Mesothelial cell of epicardium (in vitro differentiated cells): ENCODE measurements at regions not wholly inside any gene's neighbourhood (a gene's known extent, or its start where the extent isn't known, plus 50 kb on each side); places are given as distances from the start of the nearest gene placed in this dataset.

Experiments used
- DNase-seq, 2 experiments: peaks; one replicate each; pipeline ENCODE4 v3.0.0; 2021; ENCODE audit warnings: low spot score in 2 of 2; ENCODE audit not compliant: unreplicated experiment in 2 of 2
- H3K27ac Mint-ChIP-seq: 2 replicates; pipeline ENCODE4 v1.8.0; 2021; ENCODE audit warnings: mixed read lengths
- H3K27me3 Mint-ChIP-seq: 2 replicates; pipeline ENCODE4 v1.8.0; 2021; ENCODE audit warnings: low read depth, mixed read lengths
- H3K36me3 Mint-ChIP-seq: 2 replicates; pipeline ENCODE4 v1.8.0; 2021; ENCODE audit warnings: mixed read lengths
- H3K4me1 Mint-ChIP-seq: 2 replicates; pipeline ENCODE4 v1.8.0; 2021; ENCODE audit warnings: mixed read lengths
- H3K4me3 Mint-ChIP-seq: 2 replicates; pipeline ENCODE4 v1.8.0; 2021; ENCODE audit warnings: mild to moderate bottlenecking, moderate library complexity, mixed read lengths
- H3K9me3 Mint-ChIP-seq: 2 replicates; pipeline ENCODE4 v1.8.0; 2021; ENCODE audit warnings: mixed read lengths
- CTCF ChIP-seq: fragments of 200-600 bp; sonication (generic); IDR thresholded peaks from one replicate; pipeline ENCODE4 v1.5.0; 2021; ENCODE audit warnings: antibody characterized with exemption; ENCODE audit not compliant: unreplicated experiment

- Mint-ChIP-seq H3K9me3 (peaks cover 4% of the 10 kb centered on the region), H3K36me3 (no peaks in the 10 kb centered on the region), H3K4me1 (peaks cover 25% of the 10 kb centered on the region), H3K27ac (peak overlapping the region; percentile 8), H3K27me3 (peaks cover 58% of the 10 kb centered on the region), H3K4me3 (no peak overlapping the region)
- peak; percentile 28 to 53 for DNase-seq
- no peak for TF ChIP-seq CTCF
Observed at GRCh38 chr16:49910541-49911071, 54.7 kb upstream of the ZNF423 start.

GRCh38 chr16:49911430-49911829 is 55.5 kb upstream of the ZNF423 start:
- peaks cover 4% of the 10 kb centered on the region for H3K9me3 Mint-ChIP-seq
- no peak for DNase-seq
- H3K4me1 Mint-ChIP-seq = peaks cover 25% of the 10 kb centered on the region
- no peak overlapping the region for H3K4me3 Mint-ChIP-seq
- no peak overlapping the region for H3K27ac Mint-ChIP-seq
- TF ChIP-seq CTCF = no peak
- no peaks in the 10 kb centered on the region for H3K36me3 Mint-ChIP-seq
- H3K27me3 Mint-ChIP-seq = peaks cover 58% of the 10 kb centered on the region

- Mint-ChIP-seq H3K27me3 (peaks cover 52% of the 10 kb centered on the region), H3K9me3 (peaks cover 4% of the 10 kb centered on the region), H3K4me3 (no peak overlapping the region), H3K4me1 (peaks cover 25% of the 10 kb centered on the region), H3K27ac (no peak overlapping the region), H3K36me3 (no peaks in the 10 kb centered on the region)
- no peak for TF ChIP-seq CTCF
- no peak for DNase-seq
Observed at GRCh38 chr16:49912721-49913120, 56.8 kb upstream of the ZNF423 start.

GRCh38 chr16:49913720-49914119 is 57.8 kb upstream of the ZNF423 start:
- no peak for TF ChIP-seq CTCF
- peaks cover 21% of the 10 kb centered on the region for H3K4me1 Mint-ChIP-seq
- no peak overlapping the region for H3K27ac Mint-ChIP-seq
- no peak for DNase-seq
- H3K9me3 Mint-ChIP-seq = peaks cover 4% of the 10 kb centered on the region
- peaks cover 45% of the 10 kb centered on the region for H3K27me3 Mint-ChIP-seq
- no peaks in the 10 kb centered on the region for H3K36me3 Mint-ChIP-seq
- H3K4me3 Mint-ChIP-seq = no peak overlapping the region

- Mint-ChIP-seq H3K9me3 (peaks cover 4% of the 10 kb centered on the region), H3K4me1 (peaks cover 20% of the 10 kb centered on the region), H3K36me3 (no peaks in the 10 kb centered on the region), H3K27me3 (peaks cover 42% of the 10 kb centered on the region), H3K4me3 (no peak overlapping the region), H3K27ac (no peak overlapping the region)
- no peak for TF ChIP-seq CTCF
- DNase-seq = no peak
Observed at GRCh38 chr16:49914657-49915056, 58.7 kb upstream of the ZNF423 start.

- Mint-ChIP-seq H3K36me3 (no peaks in the 10 kb centered on the region), H3K4me1 (peaks cover 3% of the 10 kb centered on the region), H3K27ac (no peak overlapping the region)
Observed at GRCh38 chr16:49918257-49918656, 62.3 kb upstream of the ZNF423 start.

More at GRCh38 chr16:49918257-49918656, 62.3 kb upstream of the ZNF423 start:
- no peak overlapping the region for H3K4me3 Mint-ChIP-seq
- TF ChIP-seq CTCF = no peak
- DNase-seq = no peak
- H3K9me3 Mint-ChIP-seq = no peaks in the 10 kb centered on the region
- H3K27me3 Mint-ChIP-seq = peaks cover 35% of the 10 kb centered on the region
